ENCODE measurements at regions not wholly inside any gene's neighbourhood (a gene's known extent, or its start where the extent isn't known, plus 50 kb on each side); places are given as distances from the start of the nearest gene placed in this dataset.

- DNase-seq (ENCODE audit: low read depth), result no peak
Measured at GRCh38 chr20:48075591-48076174, 290.4 kb upstream of the SULF2 start.

DNA sequence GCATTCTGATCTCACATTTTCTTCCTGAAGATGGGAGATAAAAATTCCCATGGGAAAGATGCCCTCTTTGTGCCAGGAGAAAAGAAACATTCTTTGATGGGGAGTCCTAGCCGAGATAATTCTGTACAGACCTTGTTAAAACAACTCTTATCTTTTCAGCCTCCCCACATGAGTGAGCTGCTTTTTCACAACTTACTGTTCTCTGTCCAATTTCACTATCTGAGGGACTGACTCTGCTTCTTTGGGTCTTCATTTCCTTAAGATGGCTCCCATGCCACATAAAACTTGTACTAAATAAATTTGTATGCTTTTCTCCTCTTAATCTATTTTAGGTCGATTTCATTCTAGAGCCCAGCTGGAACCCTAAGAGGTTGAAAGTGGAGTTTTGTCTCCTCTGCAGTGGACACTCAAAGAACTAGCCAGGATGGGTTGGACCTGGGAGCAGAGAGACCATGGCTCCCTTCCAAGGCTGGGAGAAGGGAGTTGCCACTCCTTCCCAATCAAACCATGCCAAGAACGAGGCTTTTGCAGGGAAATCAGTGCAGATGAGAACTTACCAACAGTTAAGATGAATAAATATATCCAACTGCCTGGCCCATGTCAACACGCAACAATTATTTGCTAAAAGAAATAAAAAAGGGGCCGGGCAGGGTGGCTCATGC lies 285.8 kb upstream of the SULF2 start:
- no peak for DNase-seq (ENCODE audit: low read depth)

DNA sequence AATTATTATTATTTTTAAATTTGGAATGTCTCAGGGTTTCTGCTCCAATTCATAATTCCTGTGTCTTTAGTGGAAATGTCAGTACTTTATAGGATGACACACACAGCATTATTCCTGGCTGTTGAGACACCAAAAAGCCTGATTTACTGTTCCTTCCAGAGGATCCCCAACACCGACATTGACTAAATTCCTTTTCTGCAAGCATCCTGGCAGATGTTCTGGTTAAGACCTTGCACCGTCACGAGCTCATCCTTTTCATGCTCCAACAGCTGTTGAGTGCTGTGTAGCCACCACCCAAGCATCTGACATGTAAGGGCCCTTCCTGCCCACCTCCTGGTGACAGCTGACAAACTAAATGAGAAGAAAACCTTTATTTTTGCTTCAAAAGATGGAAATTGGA lies 284.3 kb upstream of the SULF2 start:
- no peak for DNase-seq (ENCODE audit: low read depth)

DNA sequence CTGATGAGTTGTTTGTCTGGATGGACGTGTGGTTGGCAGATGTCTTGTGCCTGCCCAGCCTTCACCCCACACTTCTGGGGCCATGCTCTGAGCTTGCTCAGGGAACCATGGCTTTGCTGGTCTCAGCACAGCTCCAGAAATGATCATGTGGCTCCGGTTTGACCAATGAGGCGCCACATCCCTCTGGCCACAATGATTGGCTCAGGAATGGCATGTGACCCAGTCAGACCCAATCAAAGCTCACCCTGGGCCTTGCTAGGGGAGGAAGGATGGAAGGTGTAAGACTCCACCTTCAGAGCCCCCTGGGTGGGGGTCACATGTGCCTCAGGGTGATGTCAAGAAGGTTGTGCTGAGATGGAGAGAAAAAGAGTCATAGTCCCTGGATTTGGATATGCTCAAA lies 281.6 kb upstream of the SULF2 start:
- DNase-seq (ENCODE audit: low read depth), result no peak

- DNase-seq (ENCODE audit: low read depth), result peak; percentile 93
Measured at GRCh38 chr20:48066246-48066645, 281.0 kb upstream of the SULF2 start.

- no peak for DNase-seq (ENCODE audit: low read depth)
Measured at GRCh38 chr20:48065833-48066232, 280.6 kb upstream of the SULF2 start.

DNA sequence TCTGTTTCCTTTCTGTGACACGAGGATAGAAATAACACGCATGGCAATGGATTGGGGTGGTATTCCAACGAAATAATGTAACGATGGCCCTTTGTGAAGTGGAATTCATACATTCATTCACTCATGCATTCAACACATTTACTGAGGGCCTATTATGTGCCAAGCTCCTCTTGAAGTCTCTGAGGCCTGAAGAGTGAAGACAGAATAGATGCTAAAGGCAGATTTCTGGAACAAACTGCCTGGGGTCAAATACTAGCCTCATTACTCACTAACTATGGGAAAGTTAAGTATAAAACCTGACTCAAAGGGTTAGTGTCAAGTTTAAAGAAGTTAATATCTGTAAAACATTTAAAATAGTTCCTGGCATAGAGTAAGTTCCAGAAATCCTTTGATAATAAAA lies 279.6 kb upstream of the SULF2 start:
- DNase-seq (ENCODE audit: low read depth), result peak; percentile 48

DNA sequence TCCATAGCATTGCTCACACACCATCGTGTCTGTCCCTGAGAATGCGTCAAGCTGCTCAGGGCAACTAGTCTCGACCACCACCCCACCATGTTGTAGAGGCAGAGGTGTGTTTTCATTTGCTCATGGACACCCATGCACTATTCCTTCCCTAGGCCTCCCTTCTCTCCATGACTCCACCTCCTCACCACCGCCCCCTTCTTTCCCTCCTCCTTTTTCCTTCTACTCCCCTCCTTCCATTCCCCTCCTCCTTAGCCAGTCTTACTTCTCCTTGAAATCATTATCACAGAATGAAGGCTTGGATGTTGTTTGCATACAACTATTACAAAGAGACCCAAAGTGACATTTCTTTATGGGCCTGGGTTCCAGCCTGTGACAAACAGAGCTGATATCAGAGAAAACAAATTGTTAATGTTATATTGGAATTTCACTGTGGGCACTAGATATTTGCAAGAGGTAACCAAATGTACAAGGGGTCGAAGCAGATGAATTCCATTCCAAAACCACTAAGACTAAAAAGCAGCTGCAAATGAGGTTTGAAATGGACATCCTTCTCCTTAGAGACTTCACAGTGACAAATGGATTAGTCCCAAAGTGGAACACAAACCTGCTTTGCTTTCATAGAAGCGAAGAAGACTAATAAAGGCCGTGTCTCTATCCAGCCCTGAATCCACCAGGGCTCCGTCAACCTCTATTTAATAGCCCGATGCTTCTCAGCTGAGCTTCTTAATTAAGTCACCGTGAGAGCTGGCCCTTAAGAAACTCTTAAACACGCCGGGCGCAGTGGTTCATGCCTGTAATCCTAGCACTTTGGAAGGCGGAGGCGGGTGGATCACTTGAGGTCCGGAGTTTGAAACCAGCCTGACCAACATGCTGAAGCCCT lies 275.8 kb upstream of the SULF2 start:
- no peak for DNase-seq (ENCODE audit: low read depth)

DNA sequence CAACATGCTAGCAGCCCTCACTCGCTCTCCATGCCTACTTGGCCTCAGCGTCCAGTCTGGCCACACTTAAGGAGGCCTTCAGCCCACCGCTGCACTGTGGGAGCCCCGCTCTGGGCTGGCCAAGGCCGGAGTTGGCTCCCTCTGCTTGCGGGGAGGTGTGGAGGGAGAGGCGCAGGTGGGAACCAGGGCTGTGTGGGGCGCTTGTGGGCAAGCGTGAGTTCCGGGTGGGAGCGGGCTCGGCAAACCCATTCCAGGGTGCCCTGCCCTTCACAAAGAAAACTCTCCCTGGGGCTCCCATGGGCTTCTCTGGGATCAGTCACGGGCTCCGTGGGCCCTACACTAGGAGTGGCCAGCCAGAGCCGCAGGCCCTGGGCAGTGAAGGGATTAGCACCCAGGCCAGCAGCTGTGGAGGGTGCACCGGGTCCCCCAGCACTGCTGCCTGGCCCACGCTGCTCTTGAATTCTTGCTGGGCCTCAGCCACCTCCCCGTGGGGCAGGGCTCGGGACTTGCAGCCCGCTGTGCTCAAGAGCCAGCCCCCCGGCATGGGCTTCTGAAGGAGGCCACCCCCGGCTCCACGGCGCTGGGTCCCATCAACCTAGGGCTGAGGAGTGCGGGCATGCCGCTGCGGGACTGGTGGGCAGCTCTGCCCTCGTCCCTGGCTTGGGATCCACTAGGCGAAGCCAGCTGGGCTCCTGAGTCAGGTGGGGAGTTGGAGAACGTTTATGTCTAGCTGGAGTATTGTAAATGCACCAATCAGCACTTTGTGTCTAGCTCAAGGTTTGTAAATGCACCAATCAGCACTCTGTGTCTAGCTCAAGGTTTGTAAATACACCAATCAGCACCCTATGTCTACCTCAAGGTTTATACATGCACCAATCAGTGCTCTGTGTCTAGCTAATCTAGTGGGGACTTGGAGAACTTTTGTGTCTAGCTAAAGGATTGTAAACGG lies 273.6 kb upstream of the SULF2 start:
- DNase-seq (ENCODE audit: low read depth), result no peak

DNA sequence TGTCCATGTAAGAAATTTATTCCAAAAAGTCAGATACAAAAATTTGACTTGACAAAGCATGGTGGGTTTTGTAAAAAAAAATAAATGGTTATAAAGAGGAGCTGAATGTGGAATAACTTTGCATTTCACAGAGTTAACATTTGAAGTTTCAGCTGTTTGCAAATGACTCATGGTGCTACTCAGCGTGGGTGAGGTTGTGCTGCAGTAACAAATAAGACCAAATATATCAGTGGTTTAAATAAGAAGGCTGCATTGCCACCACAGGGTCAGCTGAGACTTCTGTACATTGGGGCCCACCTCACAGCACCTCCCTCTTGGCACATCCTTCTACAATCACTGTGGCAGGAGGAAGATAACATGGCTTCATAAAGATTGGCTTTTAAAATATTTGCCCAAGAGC lies 272.5 kb upstream of the SULF2 start:
- no peak for DNase-seq (ENCODE audit: low read depth)

DNA sequence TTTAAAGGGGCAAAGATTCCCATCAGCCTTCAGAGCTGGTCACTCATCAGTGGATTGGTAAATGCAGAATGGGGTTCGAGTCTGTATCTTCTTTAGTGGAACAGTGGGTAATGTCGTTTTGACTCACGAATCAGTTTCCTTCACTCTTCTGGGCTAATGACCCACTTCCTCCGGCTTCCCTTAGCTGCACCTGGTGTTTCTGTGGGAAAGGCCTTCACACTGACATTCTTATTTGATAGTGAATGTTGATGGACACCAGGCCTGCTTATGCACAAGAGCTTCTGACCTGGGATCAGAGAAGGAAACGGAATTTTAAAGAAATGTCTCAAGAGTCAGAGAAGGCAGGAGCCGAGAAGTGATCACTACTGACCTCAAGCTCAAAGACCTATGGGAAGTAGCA lies 272.0 kb upstream of the SULF2 start:
- no peak for DNase-seq (ENCODE audit: low read depth)

DNA sequence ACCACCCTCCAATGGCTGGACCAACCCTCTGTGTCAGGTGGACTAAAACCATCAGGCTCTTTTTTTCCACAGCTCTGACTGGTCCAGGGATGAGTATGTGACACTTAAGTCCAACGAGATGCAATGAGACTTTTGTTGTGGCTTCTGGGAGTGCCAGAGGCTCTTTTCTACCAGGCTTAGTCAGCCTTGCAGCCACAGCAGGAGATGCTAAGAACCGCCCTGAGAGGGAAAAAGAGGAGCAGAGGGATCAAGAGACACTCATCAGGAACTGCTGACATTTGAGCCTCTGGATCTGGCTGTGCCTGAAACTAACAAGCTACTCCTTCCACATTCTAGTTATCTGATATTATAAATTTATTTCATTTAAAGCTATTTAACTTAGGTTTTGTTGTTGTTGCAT lies 270.9 kb upstream of the SULF2 start:
- DNase-seq (ENCODE audit: low read depth), result no peak

DNA sequence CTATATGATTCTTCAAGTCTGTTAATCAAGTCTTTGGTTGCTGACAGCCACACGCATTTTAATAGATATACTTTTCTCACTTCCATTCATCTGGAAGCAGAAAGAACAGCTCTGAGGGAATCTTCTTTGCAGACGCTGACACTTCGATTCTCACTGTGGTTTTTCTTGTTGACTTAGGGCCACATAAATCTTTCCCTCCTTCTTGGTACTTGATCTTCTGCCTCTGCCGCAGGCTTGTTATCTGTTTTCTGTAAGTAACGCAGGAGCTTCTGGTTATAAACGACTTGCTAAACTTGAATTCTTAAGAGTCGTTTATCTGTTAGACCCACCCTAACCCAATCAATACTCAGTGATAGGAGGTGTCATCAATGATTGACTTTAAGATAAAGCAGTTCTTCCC lies 268.8 kb upstream of the SULF2 start:
- DNase-seq (ENCODE audit: low read depth), result no peak

GRCh38 chr20:48052475-48052835 lies 267.2 kb upstream of the SULF2 start:
- no peak for DNase-seq (ENCODE audit: low read depth)

GRCh38 chr20:48051794-48052474 lies 266.7 kb upstream of the SULF2 start:
- DNase-seq (ENCODE audit: low read depth), result peak; percentile 78

- DNase-seq (ENCODE audit: low read depth), result no peak
Measured at GRCh38 chr20:48049641-48050040, 264.4 kb upstream of the SULF2 start.

DNA sequence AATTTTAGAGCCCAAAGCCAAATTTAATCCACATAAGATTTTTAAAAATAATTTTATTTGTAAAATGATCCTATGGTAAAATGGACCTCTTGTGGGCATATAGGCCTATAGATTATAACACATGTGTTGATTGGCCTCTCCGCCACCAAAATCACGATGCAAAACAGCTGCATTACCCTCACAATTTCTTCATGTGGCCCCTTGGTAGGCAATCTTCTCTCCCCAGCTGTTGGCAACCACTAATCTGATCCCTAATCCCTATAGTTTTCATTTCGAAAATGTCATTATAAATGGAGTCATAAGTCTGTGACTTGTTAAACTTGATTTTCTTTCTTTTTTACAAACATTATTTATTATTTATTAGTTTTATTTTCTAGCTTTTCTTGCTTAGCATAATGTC lies 263.9 kb upstream of the SULF2 start:
- no peak for DNase-seq (ENCODE audit: low read depth)

DNA sequence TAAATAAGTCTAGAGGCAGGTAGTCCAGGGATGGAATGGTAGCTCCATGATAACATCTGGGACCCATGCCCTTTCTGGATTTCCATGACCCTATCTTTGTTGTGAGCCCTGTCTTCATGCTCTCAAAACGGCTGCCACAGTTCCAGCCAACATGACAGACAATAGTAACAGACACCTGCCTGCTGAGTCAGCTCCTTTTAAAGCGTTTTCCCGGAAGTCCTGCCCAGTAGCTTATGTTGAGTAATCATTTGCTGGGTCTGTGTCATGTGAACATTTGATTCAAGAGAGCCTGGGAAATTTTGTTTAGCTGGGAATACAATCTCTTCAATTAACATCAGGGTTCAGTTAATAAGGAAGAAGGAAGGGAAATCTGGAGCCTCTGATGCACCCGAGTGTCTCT lies 262.2 kb upstream of the SULF2 start:
- DNase-seq (ENCODE audit: low read depth), result no peak

- DNase-seq (ENCODE audit: low read depth), result no peak
Measured at GRCh38 chr20:48042628-48043027, 257.3 kb upstream of the SULF2 start.

DNA sequence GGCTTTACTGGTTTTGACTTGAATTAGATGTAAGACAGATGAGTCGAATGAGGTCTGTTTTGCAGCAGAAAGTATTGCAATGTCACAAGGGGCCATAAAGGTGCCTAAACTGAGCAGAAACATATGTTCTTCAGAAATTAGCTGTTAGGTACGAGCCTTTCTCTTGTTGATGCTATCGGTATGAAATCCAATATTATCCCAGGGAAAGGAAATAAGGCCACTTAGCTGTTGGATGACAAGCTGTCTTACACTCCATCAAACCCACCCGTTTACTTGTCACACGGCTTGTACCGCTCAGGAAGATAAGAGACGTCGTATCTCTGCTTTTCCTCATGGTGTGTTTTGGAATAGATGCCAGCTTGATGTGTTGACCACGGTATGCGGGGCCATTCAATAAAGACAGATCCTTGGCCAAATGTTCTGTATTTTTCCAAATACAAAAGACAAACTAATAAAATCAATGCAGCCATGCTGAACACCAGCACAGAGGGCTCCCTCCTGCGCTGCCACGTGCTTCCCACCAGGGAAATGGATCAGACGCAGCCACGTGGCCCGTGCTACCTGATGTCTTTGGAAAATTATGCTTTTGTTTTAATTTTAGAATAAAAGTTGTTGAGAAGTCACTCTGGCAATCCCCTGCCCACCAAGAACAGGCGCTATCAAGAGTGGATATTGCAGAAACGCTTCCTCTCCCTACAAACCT lies 255.9 kb upstream of the SULF2 start:
- DNase-seq (ENCODE audit: low read depth), result no peak

DNA sequence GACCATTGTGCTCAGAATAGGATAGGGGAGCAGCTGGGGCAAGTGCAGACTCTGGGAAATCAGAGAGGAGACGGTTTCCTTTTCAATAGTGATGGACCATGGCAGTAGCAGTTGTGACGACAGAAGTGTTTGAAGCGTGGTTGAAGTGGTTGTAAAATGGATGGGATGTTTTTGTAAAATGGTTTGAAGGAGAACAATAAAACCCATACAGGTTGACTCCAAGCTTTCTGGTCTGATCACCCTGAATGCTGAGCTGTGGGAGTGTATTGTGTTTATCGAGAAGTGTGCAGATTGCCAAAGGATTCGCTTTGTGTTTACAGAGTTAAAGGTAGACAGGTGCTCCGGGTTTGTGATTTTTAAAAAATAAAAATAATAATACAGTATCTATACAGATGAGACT lies 255.2 kb upstream of the SULF2 start:
- DNase-seq (ENCODE audit: low read depth), result no peak
